CD14-positive monocyte (primary cell): ENCODE measurements at regions not wholly inside any gene's neighbourhood (a gene's known extent, or its start where the extent isn't known, plus 50 kb on each side); places are given as distances from the start of the nearest gene placed in this dataset.

ENCODE experiments used
- DNase-seq, 3 donors: peaks; one replicate each; pipeline ENCODE4 v3.0.0-alpha.2; 2011 to 2022
- H2AFZ ChIP-seq: 2 replicates; pipeline ENCODE4 v1.6.0; 2012; ENCODE audit warnings: mild to moderate bottlenecking, low read depth, low read length, inconsistent platforms; ENCODE audit not compliant: insufficient read depth, poor library complexity, severe bottlenecking
- H3K27ac ChIP-seq, 2 donors: 1 replicate in 1 of 2; 2 replicates in 1 of 2; pipeline ENCODE4 v1.5.1; 2012 to 2013; ENCODE audit warnings: low read length in 2 of 2, control low read depth in 1 of 2, inconsistent platforms in 1 of 2, low read depth in 1 of 2, mild to moderate bottlenecking in 1 of 2
- H3K27me3 ChIP-seq, 2 donors: one replicate each; pipeline versions ENCODE4 v1.6.0 to v1.6.1; 2011 to 2013; ENCODE audit warnings: low read length in 2 of 2; ENCODE audit not compliant: control insufficient read depth in 2 of 2, insufficient read depth in 2 of 2
- H3K36me3 ChIP-seq, 2 donors: replicated peaks in 1 of 2; 1 replicate in 1 of 2; 2 replicates in 1 of 2; pipeline versions ENCODE4 v1.5.1 to v1.6.1; 2012 to 2013; ENCODE audit warnings: low read length in 2 of 2, control low read depth in 1 of 2, inconsistent platforms in 1 of 2, mild to moderate bottlenecking in 1 of 2; ENCODE audit not compliant: insufficient read depth in 2 of 2, control insufficient read depth in 1 of 2
- H3K4me1 ChIP-seq, 2 donors: 1 replicate in 1 of 2; 2 replicates in 1 of 2; pipeline versions ENCODE4 v1.5.1 to v1.6.1; 2012 to 2013; ENCODE audit warnings: low read length in 2 of 2, control low read depth in 1 of 2, inconsistent platforms in 1 of 2, mild to moderate bottlenecking in 1 of 2, moderate library complexity in 1 of 2; ENCODE audit not compliant: insufficient read depth in 2 of 2, control insufficient read depth in 1 of 2
- H3K4me2 ChIP-seq: replicated peaks from 2 replicates; pipeline ENCODE3; 2012; ENCODE audit warnings: low read length, moderate library complexity, mild to moderate bottlenecking; ENCODE audit not compliant: poor library complexity, severe bottlenecking; ENCODE audit errors: extremely low read depth
- H3K4me3 ChIP-seq, 3 experiments: fragments of 200-600 bp in 1 of 3; sonication (generic) in 1 of 3; replicated peaks in 1 of 3; 1 replicate in 2 of 3; 2 replicates in 1 of 3; pipeline ENCODE4 v1.5.1; 2011 to 2013; ENCODE audit warnings: low read length in 3 of 3, mild to moderate bottlenecking in 3 of 3, control low read depth in 2 of 3, low read depth in 2 of 3, inconsistent platforms in 1 of 3, moderate library complexity in 1 of 3
- H3K79me2 ChIP-seq: 2 replicates; pipeline ENCODE4 v1.6.0; 2012; ENCODE audit warnings: mild to moderate bottlenecking, control low read depth, inconsistent platforms, low read length, moderate library complexity; ENCODE audit not compliant: insufficient read depth
- H3K9ac ChIP-seq: 2 replicates; pipeline ENCODE4 v1.6.0; 2017; ENCODE audit warnings: low read length, mild to moderate bottlenecking; ENCODE audit not compliant: insufficient read depth, poor library complexity, severe bottlenecking
- H3K9me3 ChIP-seq, 2 donors: replicated peaks in 1 of 2; 1 replicate in 1 of 2; 2 replicates in 1 of 2; pipeline versions ENCODE4 v1.5.1 to v1.6.1; 2012 to 2013; ENCODE audit warnings: low read length in 2 of 2, control low read depth in 1 of 2; ENCODE audit not compliant: control insufficient read depth in 1 of 2, insufficient read depth in 1 of 2
- H4K20me1 ChIP-seq: 2 replicates; pipeline ENCODE4 v1.6.0; 2012; ENCODE audit warnings: mild to moderate bottlenecking, low read length, control low read depth, moderate library complexity; ENCODE audit not compliant: insufficient read depth
- H3K27ac Mint-ChIP-seq, 7 donors: one replicate each; pipeline ENCODE4 v1.8.0; 2020; ENCODE audit warnings: mild to moderate bottlenecking in 7 of 7, mixed read lengths in 7 of 7, moderate library complexity in 6 of 7, inconsistent platforms in 2 of 7
- H3K27me3 Mint-ChIP-seq, 3 donors: one replicate each; pipeline ENCODE4 v1.8.0; 2021 to 2022; ENCODE audit warnings: low read depth in 3 of 3, mild to moderate bottlenecking in 3 of 3, mixed read lengths in 3 of 3, moderate library complexity in 3 of 3, inconsistent platforms in 1 of 3
- H3K36me3 Mint-ChIP-seq, 2 donors: one replicate each; pipeline ENCODE4 v1.8.0; 2020; ENCODE audit warnings: mixed read lengths in 2 of 2, inconsistent platforms in 1 of 2, mild to moderate bottlenecking in 1 of 2
- H3K4me1 Mint-ChIP-seq: one replicate; pipeline ENCODE4 v1.8.0; 2020; ENCODE audit warnings: mild to moderate bottlenecking, mixed read lengths
- H3K4me3 Mint-ChIP-seq, 2 donors: one replicate each; pipeline ENCODE4 v1.8.0; 2020; ENCODE audit warnings: mild to moderate bottlenecking in 2 of 2, mixed read lengths in 2 of 2, moderate library complexity in 1 of 2
- H3K9me3 Mint-ChIP-seq, 7 donors: one replicate each; pipeline ENCODE4 v1.8.0; 2020 to 2022; ENCODE audit warnings: mixed read lengths in 7 of 7, mild to moderate bottlenecking in 6 of 7, moderate library complexity in 6 of 7, inconsistent platforms in 2 of 7
- CTCF ChIP-seq: fragments of 200-600 bp; IDR thresholded peaks from one replicate; pipeline ENCODE4 v1.8.0; 2022; ENCODE audit warnings: antibody characterized with exemption, mild to moderate bottlenecking
- WGBS: methylation state at CpG from one replicate; pipeline ENCODE4 v1.1.5; 2013; ENCODE audit warnings: missing lambda C conversion rate; ENCODE audit not compliant: insufficient coverage; 5-methylcytosine and 5-hydroxymethylcytosine counted together
- intact Hi-C, 2 donors: fragments of 100-400 bp; cut with micrococcal nuclease; formaldehyde crosslinking; loops; one replicate each; pipeline versions ENCODE4 v1.15.0 to v1.15.1; 2023

DNA sequence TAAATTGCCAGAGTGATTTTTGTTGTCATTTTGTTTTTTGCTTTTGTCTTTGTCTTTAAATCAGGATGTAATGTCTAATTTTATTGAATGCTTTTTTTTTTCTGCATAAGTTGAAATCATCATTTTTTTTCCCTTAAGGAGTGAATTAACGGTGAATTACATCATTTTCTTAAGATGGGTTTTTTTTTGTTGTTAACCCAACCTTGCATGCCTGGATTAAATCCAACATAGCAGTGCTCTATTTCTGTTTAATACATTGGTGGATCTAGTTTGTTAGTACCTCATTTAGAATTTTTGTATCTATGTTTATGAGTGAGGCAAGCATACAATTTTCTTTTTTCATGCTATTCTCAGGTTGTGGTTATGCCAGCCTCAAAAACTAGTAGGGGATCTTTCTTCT lies 186.4 kb upstream of the TMC3 start:
- Mint-ChIP-seq H3K36me3 (no peaks in the 10 kb centered on the region), H3K4me3 (no peak overlapping the region), H3K27me3 (peaks cover 0 to 3% (median 1%) of the 10 kb centered on the region in 3 donors), H3K4me1 (no peaks in the 10 kb centered on the region), H3K9me3 (peaks cover 0 to 7% (median 1%) of the 10 kb centered on the region in 7 donors), H3K27ac (no peak overlapping the region)
- H3K79me2 ChIP-seq: no peaks in the 10 kb centered on the region
- no peak overlapping the region for H3K4me2 ChIP-seq
- no peak for DNase-seq
- TF ChIP-seq CTCF: no peak
- H3K27ac ChIP-seq: no peak overlapping the region
- WGBS: no CpG with 5 or more reads among the region's 1 CpG
- no peak overlapping the region for H3K9ac ChIP-seq
- no peaks in the 10 kb centered on the region for H3K9me3 ChIP-seq
- intact Hi-C loops: no loop called here
- H3K36me3 ChIP-seq: no peaks in the 10 kb centered on the region
- no peaks in the 10 kb centered on the region for H4K20me1 ChIP-seq
- H3K27me3 ChIP-seq: no peaks in the 10 kb centered on the region
- H3K4me1 ChIP-seq: no peaks in the 10 kb centered on the region
- no peak overlapping the region for H2AFZ ChIP-seq
- H3K4me3 ChIP-seq: no peak overlapping the region

DNA sequence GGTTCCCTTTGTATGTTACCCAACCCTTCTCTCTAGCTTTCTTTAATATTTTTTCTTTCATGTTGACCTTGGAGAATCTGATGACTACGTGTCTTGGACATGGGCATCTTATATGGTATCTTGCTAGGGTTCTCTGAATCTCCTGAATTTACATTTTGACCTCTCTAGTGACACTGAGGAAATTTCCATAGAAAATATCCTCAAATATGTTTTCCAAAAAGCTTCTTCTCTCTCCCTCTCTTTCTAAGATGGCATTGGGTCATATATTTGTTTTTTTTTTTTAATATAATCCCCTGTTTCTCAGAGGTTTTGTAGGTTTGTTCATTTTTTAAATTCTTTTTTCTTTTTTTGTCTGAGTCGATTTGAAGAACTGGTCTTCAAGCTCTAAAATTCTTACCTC lies 184.0 kb upstream of the TMC3 start:
- Histone ChIP-seq H3K4me1 (no peaks in the 10 kb centered on the region), H3K4me2 (no peak overlapping the region), H2AFZ (no peak overlapping the region), H3K36me3 (no peaks in the 10 kb centered on the region), H3K27ac (no peak overlapping the region), H4K20me1 (no peaks in the 10 kb centered on the region), H3K4me3 (no peak overlapping the region), H3K9me3 (no peaks in the 10 kb centered on the region), H3K9ac (no peak overlapping the region), H3K27me3 (no peaks in the 10 kb centered on the region), H3K79me2 (no peaks in the 10 kb centered on the region)
- no peak for TF ChIP-seq CTCF
- WGBS: no CpG with 5 or more reads among the region's 2 CpGs
- Mint-ChIP-seq H3K27me3 (peaks cover 0 to 5% (median 0%) of the 10 kb centered on the region in 3 donors), H3K4me1 (no peaks in the 10 kb centered on the region), H3K4me3 (no peak overlapping the region), H3K9me3 (peaks cover 0 to 4% (median 1%) of the 10 kb centered on the region in 7 donors), H3K27ac (no peak overlapping the region), H3K36me3 (no peaks in the 10 kb centered on the region)
- intact Hi-C loops: no loop called here
- DNase-seq: no peak
